BJ (cell line): ENCODE measurements at regions not wholly inside any gene's neighbourhood (a gene's known extent, or its start where the extent isn't known, plus 50 kb on each side); places are given as distances from the start of the nearest gene placed in this dataset.
"Not testable (repeated sequence)": the region's sequence is repeated elsewhere in the genome, so short reads cannot be mapped to it uniquely, and the experiment has no call there.

Experiments used
- CTCF ChIA-PET: fragments of 350-600 bp; formaldehyde crosslinking; extraction: SDS; loops from one replicate; lab custom pipeline; 2021; ENCODE audit warnings: antibody characterized with exemption, inconsistent platforms; lab: Yijun Ruan, JAX
- POLR2A ChIA-PET: fragments of 300-600 bp; sonication (Branson Sonifier 250); formaldehyde crosslinking; extraction: SDS; loops from one replicate; lab custom pipeline; 2021; ENCODE audit warnings: antibody characterized with exemption; lab: Charles Lee
- DNase-seq: peaks from one replicate; pipeline ENCODE4 v3.0.0-alpha.2; 2011; ENCODE audit warnings: low read depth
- H3K27me3 ChIP-seq: 2 replicates; pipeline ENCODE4 v1.6.0; 2011; ENCODE audit warnings: low read length; ENCODE audit not compliant: control insufficient read depth, insufficient read depth
- H3K36me3 ChIP-seq: 2 replicates; pipeline ENCODE4 v1.5.1; 2011; ENCODE audit warnings: low read length; ENCODE audit not compliant: control insufficient read depth, insufficient read depth
- H3K4me3 ChIP-seq: 2 replicates; pipeline ENCODE4 v1.5.1; 2011; ENCODE audit warnings: low read depth, mild to moderate bottlenecking, control low read depth, low read length
- TF ChIP-seq, protein P1 (sequence below): IDR thresholded peaks from 2 replicates; pipeline ENCODE4 v1.5.1; 2011; ENCODE audit warnings: low read depth, mild to moderate bottlenecking, control low read depth, inconsistent platforms, low read length, moderate library complexity; ENCODE audit not compliant: insufficient read depth

DNA sequence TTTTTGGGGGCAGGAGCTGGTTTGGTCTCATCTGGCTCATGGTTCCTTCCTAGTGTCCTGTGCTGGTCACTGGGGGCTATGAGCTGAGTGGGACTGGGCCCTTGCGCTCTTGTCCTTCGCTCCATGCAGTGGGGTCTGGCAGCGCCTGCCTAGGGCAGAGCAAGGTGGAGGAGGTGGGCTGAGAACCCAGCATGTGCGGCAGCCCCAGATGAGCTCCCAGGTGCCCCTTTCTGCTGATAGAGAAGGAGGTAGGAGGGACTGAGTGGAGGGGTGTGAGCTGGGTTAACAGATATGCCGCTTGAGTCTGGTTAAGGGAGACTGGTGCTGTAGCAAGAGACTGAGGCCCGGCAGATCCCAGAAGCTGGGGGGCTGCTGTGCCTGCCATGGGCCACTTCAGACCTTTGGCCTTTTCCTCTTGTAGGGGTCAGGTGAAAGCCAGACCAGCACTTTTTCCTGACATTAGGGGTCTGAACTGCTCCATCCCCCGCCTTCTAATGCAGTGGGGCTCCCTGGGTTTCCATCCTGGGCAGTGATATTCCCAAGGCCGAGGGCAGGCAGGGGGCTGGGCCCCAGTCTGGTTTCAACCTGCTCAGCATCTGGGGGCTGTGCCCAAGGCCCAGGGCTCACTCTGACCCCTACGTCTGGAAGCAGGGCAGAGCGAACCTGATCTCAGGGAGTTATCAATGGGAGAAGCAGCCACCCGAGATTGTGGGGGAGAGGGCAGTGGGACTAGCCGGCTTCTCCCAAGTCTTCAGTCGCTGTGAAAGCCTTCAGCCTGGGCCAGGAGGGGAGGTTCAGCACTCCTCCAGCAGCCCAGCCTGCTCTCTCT, 62.9 kb upstream of the PRR23C start:
- TF ChIP-seq, protein P1, sequence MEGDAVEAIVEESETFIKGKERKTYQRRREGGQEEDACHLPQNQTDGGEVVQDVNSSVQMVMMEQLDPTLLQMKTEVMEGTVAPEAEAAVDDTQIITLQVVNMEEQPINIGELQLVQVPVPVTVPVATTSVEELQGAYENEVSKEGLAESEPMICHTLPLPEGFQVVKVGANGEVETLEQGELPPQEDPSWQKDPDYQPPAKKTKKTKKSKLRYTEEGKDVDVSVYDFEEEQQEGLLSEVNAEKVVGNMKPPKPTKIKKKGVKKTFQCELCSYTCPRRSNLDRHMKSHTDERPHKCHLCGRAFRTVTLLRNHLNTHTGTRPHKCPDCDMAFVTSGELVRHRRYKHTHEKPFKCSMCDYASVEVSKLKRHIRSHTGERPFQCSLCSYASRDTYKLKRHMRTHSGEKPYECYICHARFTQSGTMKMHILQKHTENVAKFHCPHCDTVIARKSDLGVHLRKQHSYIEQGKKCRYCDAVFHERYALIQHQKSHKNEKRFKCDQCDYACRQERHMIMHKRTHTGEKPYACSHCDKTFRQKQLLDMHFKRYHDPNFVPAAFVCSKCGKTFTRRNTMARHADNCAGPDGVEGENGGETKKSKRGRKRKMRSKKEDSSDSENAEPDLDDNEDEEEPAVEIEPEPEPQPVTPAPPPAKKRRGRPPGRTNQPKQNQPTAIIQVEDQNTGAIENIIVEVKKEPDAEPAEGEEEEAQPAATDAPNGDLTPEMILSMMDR, result no peak
- CTCF ChIA-PET, result interaction anchor here (1.0 to 8.2 kb wide), 2 partner anchors 211 to 223 kb away, joined by 3 to 189 read pairs; no protein-coding TSS in a partner anchor
- no peak for DNase-seq
- peaks cover 7% of the 10 kb centered on the region for H3K27me3 ChIP-seq
- POLR2A ChIA-PET, result no interaction called here
- no peak overlapping the region for H3K4me3 ChIP-seq
- no peaks in the 10 kb centered on the region for H3K36me3 ChIP-seq

DNA sequence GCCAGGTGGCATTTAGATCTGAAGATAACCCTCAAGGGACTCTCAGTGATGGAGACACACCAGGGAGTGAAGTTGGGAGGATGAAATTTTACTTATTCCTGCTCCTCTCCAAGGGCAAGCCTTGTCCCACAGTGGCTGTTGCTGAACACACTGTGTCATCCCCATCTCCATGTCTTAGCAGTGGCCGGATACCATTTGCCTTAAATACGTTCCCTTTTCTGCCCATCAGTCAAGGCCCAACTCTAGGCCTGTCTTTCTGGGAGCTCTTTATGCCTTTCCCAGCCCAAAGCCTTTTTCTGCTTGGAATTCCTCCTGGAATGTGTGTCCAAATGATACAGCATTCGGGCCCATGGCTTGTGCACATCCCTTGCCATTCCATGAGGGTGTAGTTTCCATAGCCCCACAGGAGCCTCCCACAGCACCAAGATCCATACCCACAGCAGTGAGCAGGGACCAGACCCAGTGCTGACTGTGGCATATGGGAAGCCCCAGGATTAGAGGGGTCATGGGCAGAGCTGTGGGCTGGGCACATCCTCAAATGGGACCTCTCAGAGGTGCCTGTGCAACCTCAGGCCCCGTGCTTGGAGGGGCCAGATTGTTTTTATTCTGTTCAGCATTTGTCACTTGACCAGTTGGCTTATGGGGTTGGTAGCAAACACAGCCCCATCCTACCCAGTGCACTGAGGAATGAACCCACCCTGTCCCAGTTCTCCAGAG, 63.7 kb upstream of the PRR23C start:
- TF ChIP-seq, protein P1, result no peak
- POLR2A ChIA-PET, result no interaction called here
- CTCF ChIA-PET, result interaction anchor here (1.1 to 8.2 kb wide), 2 partner anchors 172 to 222 kb away, joined by 3 to 189 read pairs; no protein-coding TSS in a partner anchor
- Histone ChIP-seq H3K4me3 (no peak overlapping the region), H3K27me3 (peaks cover 7% of the 10 kb centered on the region), H3K36me3 (no peaks in the 10 kb centered on the region)
- no peak for DNase-seq

DNA sequence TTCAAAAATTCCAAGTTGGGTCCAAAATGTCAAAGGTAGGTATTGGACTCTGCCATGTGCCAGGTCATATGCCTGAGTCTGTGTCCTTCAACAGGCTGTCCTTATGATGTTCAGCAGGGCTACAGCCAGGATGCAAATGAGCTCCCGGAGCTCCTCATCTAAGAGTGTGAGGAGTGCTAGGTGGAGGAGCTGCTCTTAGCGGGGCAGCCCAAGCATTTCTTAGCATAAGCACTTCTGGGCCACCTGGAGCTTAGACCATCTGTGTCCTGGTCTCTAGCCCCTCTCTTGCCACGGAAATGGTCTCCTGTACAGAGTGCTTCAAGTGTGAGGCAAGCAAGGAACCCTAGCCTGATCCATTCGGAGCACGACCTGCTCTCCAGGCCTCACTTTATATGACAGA, 64.6 kb upstream of the PRR23C start:
- H3K27me3 ChIP-seq, result peaks cover 7% of the 10 kb centered on the region
- no peaks in the 10 kb centered on the region for H3K36me3 ChIP-seq
- CTCF ChIA-PET, result interaction anchor here (1.1 to 8.2 kb wide), 3 partner anchors 173 to 221 kb away, joined by 3 to 189 read pairs (median 30); no protein-coding TSS in a partner anchor
- H3K4me3 ChIP-seq, result no peak overlapping the region
- no peak for DNase-seq
- POLR2A ChIA-PET, result no interaction called here
- TF ChIP-seq, protein P1, result no peak

DNA sequence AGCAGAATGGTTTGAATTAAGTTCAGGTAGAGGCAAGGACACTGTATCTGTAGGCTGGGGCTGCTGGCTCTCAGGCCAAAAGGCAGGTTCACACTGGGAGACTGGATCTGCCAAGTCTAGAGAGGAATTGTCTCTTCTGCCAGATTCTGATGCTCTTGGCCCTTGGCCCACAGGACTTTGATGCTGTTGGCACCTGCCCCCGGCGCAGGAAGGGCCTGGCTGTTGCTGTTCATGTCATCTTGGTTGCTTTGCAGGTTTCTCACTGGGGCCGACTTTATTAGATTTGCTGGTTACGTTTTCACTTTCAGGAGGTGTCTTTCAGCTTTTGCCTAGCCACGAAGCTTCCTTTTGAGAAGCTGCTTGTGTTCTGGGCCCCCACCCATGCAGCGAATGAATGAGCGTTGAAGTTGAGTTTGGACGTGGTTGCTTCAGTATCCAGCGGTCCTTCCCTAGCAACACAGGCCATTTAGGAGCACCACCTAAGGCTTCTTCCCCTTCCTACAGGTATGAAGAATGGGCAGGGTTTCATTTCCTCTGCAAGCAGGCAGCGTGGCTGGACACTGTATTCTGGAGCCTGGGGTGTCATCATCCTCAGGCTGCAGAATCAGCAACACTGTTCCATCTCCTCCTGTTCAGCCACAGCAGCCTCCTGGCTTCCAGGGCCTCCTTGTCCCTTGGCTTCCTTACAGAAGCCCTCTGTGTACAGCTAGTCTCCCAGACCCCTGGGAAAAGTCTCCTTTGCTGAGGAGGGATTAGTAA, 65.6 kb upstream of the PRR23C start:
- TF ChIP-seq, protein P1, result no peak
- Histone ChIP-seq H3K4me3 (no peak overlapping the region), H3K36me3 (no peaks in the 10 kb centered on the region), H3K27me3 (peaks cover 7% of the 10 kb centered on the region)
- CTCF ChIA-PET, result interaction anchor here (0.8 to 8.2 kb wide), 19 partner anchors 8 to 244 kb away, joined by 3 to 189 read pairs (median 10); no protein-coding TSS in a partner anchor
- POLR2A ChIA-PET, result no interaction called here
- DNase-seq, result no peak

DNA sequence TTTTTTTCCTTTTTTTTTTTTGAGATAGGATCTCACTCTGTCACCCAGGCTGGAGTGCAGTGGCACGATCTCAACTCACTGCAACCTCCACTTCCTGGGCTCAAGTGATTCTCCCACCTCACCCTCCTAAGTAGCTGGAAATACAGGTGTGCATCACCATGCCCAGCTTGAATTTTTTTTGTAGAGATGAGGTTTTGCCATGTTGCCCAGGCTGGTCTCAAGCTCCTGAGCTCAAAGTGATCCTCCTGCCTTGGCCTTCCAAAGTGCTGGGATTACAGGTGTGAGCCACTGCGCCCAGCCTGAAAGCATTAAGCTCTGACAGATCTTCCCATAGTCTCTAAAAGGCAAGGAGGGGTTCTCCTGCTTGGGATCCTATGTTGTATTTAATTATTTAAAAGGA, 66.2 kb upstream of the PRR23C start:
- H3K36me3 ChIP-seq, POLR2A ChIA-PET, H3K4me3 ChIP-seq, DNase-seq, H3K27me3 ChIP-seq: not testable (repeated sequence)
- CTCF ChIA-PET, result interaction anchor here (0.6 to 8.2 kb wide), 21 partner anchors 9 to 243 kb away, joined by 3 to 189 read pairs (median 10); no protein-coding TSS in a partner anchor
